SH-SY5Y (cell line): ENCODE measurements at regions not wholly inside any gene's neighbourhood (a gene's known extent, or its start where the extent isn't known, plus 50 kb on each side); places are given as distances from the start of the nearest gene placed in this dataset.

Experiments
- GATA2 ChIP-seq: IDR thresholded peaks from 2 replicates; pipeline ENCODE4 v1.6.1; 2011; ENCODE audit warnings: mild to moderate bottlenecking, low read depth, low read length
- GATA3 ChIP-seq: IDR thresholded peaks from 2 replicates; pipeline ENCODE4 v1.6.1; 2011; ENCODE audit warnings: low read depth, mild to moderate bottlenecking, low read length, moderate library complexity

DNA sequence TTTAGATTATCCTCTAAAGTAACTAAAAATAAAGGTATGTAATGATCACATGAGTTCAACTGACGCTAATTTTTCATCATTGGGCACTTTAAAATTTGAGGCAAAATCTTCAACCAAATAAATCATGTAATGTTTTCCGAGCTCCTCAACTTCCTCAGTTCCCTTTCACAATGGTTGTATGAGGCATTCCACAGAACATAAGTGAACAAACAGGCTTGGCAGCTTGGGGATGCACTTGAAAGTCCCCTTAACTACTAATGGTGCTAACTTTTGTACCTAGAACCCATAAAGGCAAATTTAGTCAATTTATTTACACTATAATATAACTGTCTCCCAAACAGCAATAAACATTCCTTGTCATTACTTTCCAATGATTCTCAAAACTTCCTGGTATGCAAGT lies 1137.9 kb downstream of the ROBO2 start:
- no peak for TF ChIP-seq GATA2
- no peak for TF ChIP-seq GATA3
